ENCODE measurements at regions not wholly inside any gene's neighbourhood (a gene's known extent, or its start where the extent isn't known, plus 50 kb on each side); places are given as distances from the start of the nearest gene placed in this dataset.

- TF ChIP-seq POLR2A (IDR thresholded peaks at IDR 0.05; ENCODE audit: low read depth, low read length): no peak
- TF ChIP-seq POLR2AphosphoS5 (IDR thresholded peaks at IDR 0.05; ENCODE audit: low read depth, low read length): no peak
Measured at GRCh38 chr12:20105943-20106342, 262.4 kb upstream of the PDE3A start.

Data from GM12892 (cell line).